HL-60 (cell line): ENCODE measurements at regions not wholly inside any gene's neighbourhood (a gene's known extent, or its start where the extent isn't known, plus 50 kb on each side); places are given as distances from the start of the nearest gene placed in this dataset.

Source experiments
- CTCF ChIP-seq: IDR thresholded peaks from one replicate; pipeline ENCODE4 v1.5.1; 2011; ENCODE audit warnings: low read length, control low read depth, inconsistent platforms; ENCODE audit not compliant: insufficient read depth
- GABPA ChIP-seq: IDR thresholded peaks from 2 replicates; pipeline ENCODE4 v1.6.1; 2012; ENCODE audit warnings: low read depth
- POLR2AphosphoS5 ChIP-seq: IDR thresholded peaks from 2 replicates; pipeline ENCODE4 v1.6.1; 2012; ENCODE audit warnings: low read depth

GRCh38 chr15:39458131-39458530 is 122.7 kb upstream of the THBS1 start:
- TF ChIP-seq CTCF (no peak), POLR2AphosphoS5 (no peak), GABPA (no peak)
